ENCODE measurements at regions not wholly inside any gene's neighbourhood (a gene's known extent, or its start where the extent isn't known, plus 50 kb on each side); places are given as distances from the start of the nearest gene placed in this dataset.

DNA sequence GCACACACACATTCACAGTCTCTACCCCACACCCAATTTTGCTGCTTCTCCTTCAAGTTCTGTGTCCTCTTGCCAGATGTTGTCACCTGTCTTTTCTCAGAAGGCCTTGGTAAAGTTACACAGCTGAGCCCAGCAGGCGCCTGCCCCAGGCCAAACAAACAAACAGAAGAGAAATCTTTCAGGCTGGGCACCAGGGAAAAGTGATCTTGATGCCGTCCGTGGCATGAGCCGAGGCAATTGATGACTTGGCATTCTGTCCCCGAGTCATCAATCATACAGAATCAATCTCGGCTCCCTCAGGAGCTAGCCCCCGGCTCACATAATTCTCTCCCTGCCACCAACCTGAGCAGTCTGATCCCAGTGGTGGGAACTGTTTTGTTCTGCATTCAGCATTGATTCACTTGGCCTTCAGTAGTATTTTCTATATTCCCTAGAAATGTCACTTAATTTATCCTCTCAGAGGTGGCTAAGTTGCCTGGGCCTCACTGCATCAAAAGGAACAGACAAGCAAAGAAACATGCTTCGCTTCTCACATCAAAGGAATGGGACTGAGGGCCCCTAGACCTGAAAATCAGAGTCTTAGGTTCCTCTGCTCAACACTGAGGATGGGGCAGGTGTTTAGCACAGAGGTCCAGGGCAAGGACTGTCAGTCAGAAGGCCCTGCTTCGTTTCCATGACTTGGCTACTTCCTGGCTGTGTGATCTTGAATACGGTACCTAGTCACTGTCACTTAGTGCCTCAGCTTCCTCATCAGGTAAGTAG, 278.8 kb upstream of the CELF4 start:
- TF ChIP-seq CTCF (conservative IDR thresholded peaks at IDR 0.05; ENCODE audit: low read depth in 2 of 2) (no peak), EZH2 (IDR thresholded peaks at IDR 0.05; ENCODE audit: low read depth, unreplicated experiment) (no peak), POLR2AphosphoS5 (IDR thresholded peaks at IDR 0.05; ENCODE audit: low read depth) (no peak), EZH2phosphoT487 (IDR thresholded peaks at IDR 0.05; ENCODE audit: unreplicated experiment) (no peak), ZNF331 (CRISPR knock-in tag; IDR thresholded peaks at IDR 0.05; ENCODE audit: low read depth) (no peak), ZNF114 (CRISPR knock-in tag; IDR thresholded peaks at IDR 0.05) (no peak), CREB1 (CRISPR knock-in tag; IDR thresholded peaks at IDR 0.05; ENCODE audit: low read depth) (no peak)
- TF ChIP-seq, protein P1, sequence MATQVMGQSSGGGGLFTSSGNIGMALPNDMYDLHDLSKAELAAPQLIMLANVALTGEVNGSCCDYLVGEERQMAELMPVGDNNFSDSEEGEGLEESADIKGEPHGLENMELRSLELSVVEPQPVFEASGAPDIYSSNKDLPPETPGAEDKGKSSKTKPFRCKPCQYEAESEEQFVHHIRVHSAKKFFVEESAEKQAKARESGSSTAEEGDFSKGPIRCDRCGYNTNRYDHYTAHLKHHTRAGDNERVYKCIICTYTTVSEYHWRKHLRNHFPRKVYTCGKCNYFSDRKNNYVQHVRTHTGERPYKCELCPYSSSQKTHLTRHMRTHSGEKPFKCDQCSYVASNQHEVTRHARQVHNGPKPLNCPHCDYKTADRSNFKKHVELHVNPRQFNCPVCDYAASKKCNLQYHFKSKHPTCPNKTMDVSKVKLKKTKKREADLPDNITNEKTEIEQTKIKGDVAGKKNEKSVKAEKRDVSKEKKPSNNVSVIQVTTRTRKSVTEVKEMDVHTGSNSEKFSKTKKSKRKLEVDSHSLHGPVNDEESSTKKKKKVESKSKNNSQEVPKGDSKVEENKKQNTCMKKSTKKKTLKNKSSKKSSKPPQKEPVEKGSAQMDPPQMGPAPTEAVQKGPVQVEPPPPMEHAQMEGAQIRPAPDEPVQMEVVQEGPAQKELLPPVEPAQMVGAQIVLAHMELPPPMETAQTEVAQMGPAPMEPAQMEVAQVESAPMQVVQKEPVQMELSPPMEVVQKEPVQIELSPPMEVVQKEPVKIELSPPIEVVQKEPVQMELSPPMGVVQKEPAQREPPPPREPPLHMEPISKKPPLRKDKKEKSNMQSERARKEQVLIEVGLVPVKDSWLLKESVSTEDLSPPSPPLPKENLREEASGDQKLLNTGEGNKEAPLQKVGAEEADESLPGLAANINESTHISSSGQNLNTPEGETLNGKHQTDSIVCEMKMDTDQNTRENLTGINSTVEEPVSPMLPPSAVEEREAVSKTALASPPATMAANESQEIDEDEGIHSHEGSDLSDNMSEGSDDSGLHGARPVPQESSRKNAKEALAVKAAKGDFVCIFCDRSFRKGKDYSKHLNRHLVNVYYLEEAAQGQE (IDR thresholded peaks at IDR 0.05; ENCODE audit: unreplicated experiment), result no peak
- TF ChIP-seq, protein P2, sequence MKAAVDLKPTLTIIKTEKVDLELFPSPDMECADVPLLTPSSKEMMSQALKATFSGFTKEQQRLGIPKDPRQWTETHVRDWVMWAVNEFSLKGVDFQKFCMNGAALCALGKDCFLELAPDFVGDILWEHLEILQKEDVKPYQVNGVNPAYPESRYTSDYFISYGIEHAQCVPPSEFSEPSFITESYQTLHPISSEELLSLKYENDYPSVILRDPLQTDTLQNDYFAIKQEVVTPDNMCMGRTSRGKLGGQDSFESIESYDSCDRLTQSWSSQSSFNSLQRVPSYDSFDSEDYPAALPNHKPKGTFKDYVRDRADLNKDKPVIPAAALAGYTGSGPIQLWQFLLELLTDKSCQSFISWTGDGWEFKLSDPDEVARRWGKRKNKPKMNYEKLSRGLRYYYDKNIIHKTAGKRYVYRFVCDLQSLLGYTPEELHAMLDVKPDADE (IDR thresholded peaks at IDR 0.05), result no peak

Data from GM23338 (cell line).